ENCODE measurements at regions not wholly inside any gene's neighbourhood (a gene's known extent, or its start where the extent isn't known, plus 50 kb on each side); places are given as distances from the start of the nearest gene placed in this dataset.
A peak's percentile ranks its signal among the peaks of the same experiment; 100 is the strongest.

GRCh38 chr21:15135867-15136629, 71.2 kb upstream of the NRIP1 start:
- Histone ChIP-seq H3F3A (ENCODE audit: low read length, unreplicated experiment) (no peaks in the 10 kb centered on the region), H3K36me3 (ENCODE audit: low read depth, low read length) (no peaks in the 10 kb centered on the region), H3K9ac (ENCODE audit: low read length) (no peak overlapping the region), H3K4me1 (ENCODE audit: insufficient read depth, low read length) (peaks cover 7% of the 10 kb centered on the region), H3K79me2 (ENCODE audit: low read length) (no peaks in the 10 kb centered on the region), H3K27ac (ENCODE audit: low read length) (no peak overlapping the region), H3K9me3 (ENCODE audit: low read length) (no peaks in the 10 kb centered on the region), H2AFZ (ENCODE audit: low read length) (no peak overlapping the region), H3K27me3 (ENCODE audit: low read length) (no peaks in the 10 kb centered on the region), H4K20me1 (ENCODE audit: low read length) (no peaks in the 10 kb centered on the region), H3K4me3 (ENCODE audit: low read length) (no peak overlapping the region), H3K4me2 (ENCODE audit: low read length) (no peak overlapping the region), H3K9me2 (replicated peaks; ENCODE audit: low read length) (no peaks in the 10 kb centered on the region)
- no peak for TF ChIP-seq EZH2phosphoT487 (IDR thresholded peaks at IDR 0.05; ENCODE audit: borderline replicate concordance, low read length)
- TF ChIP-seq CTCF (conservative IDR thresholded peaks at IDR 0.05; ENCODE audit: low read depth, low read length), result no peak
- no peak for TF ChIP-seq EZH2 (IDR thresholded peaks at IDR 0.05; ENCODE audit: low read length, unreplicated experiment)
- DNase-seq (peak; percentile 16), ATAC-seq (peak; percentile 55)
- intact Hi-C loops (cut with micrococcal nuclease), result no loop called here
- ChIA-PET POLR2A (ENCODE audit: unreplicated experiment) (no interaction called here), CTCF (no interaction called here)
- BruUV-seq (replicated peaks), result no TSS peak

- Histone ChIP-seq H3K79me2 (ENCODE audit: low read length) (no peaks in the 10 kb centered on the region), H3K9ac (ENCODE audit: low read length) (no peak overlapping the region), H3K27ac (ENCODE audit: low read length) (no peak overlapping the region), H3K4me3 (ENCODE audit: low read length) (no peak overlapping the region), H3F3A (ENCODE audit: low read length, unreplicated experiment) (no peaks in the 10 kb centered on the region), H3K4me1 (ENCODE audit: insufficient read depth, low read length) (peaks cover 7% of the 10 kb centered on the region), H3K9me3 (ENCODE audit: low read length) (no peaks in the 10 kb centered on the region), H3K36me3 (ENCODE audit: low read depth, low read length) (no peaks in the 10 kb centered on the region), H3K4me2 (ENCODE audit: low read length) (no peak overlapping the region), H3K9me2 (replicated peaks; ENCODE audit: low read length) (no peaks in the 10 kb centered on the region), H2AFZ (ENCODE audit: low read length) (no peak overlapping the region), H3K27me3 (ENCODE audit: low read length) (no peaks in the 10 kb centered on the region), H4K20me1 (ENCODE audit: low read length) (no peaks in the 10 kb centered on the region)
- POLR2A ChIA-PET (ENCODE audit: unreplicated experiment), result no interaction called here
- CTCF ChIA-PET, result no interaction called here
- TF ChIP-seq EZH2phosphoT487 (IDR thresholded peaks at IDR 0.05; ENCODE audit: borderline replicate concordance, low read length), result no peak
- no peak for TF ChIP-seq EZH2 (IDR thresholded peaks at IDR 0.05; ENCODE audit: low read length, unreplicated experiment)
- TF ChIP-seq CTCF (conservative IDR thresholded peaks at IDR 0.05; ENCODE audit: low read depth, low read length), result no peak
- intact Hi-C loops (cut with micrococcal nuclease), result no loop called here
- DNase-seq (no peak), ATAC-seq (no peak)
- BruUV-seq (replicated peaks), result no TSS peak
These were observed 73.7 kb upstream of the NRIP1 start for GRCh38 chr21:15138490-15138889.

DNA sequence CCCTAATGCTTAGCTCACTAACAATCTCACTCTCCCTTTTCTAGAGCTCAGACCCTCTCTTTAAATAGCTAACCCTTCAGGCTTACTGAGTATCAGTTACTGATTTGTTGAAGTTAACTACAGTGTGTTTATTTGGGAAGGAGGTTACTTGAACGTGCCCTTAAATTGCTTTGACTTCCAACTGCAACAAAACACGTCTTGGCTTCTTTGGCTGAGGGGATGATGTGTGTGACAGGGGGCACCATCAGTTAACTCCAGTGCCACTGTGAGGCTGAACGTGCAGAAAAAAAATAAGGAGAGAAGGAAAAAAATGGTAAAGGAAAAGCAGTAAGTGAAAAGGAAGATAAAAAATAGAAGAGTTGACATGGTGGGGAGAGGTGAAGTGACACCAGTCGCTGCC, 75.1 kb upstream of the NRIP1 start:
- Histone ChIP-seq H3K9me2 (replicated peaks; ENCODE audit: low read length) (no peaks in the 10 kb centered on the region), H3K27me3 (ENCODE audit: low read length) (no peaks in the 10 kb centered on the region), H3K36me3 (ENCODE audit: low read depth, low read length) (no peaks in the 10 kb centered on the region), H4K20me1 (ENCODE audit: low read length) (no peaks in the 10 kb centered on the region), H3K4me2 (ENCODE audit: low read length) (no peak overlapping the region), H3K79me2 (ENCODE audit: low read length) (no peaks in the 10 kb centered on the region), H3K27ac (ENCODE audit: low read length) (no peak overlapping the region), H3K9ac (ENCODE audit: low read length) (no peak overlapping the region), H3K4me3 (ENCODE audit: low read length) (no peak overlapping the region), H3K9me3 (ENCODE audit: low read length) (no peaks in the 10 kb centered on the region), H3K4me1 (ENCODE audit: insufficient read depth, low read length) (peaks cover 2% of the 10 kb centered on the region), H2AFZ (ENCODE audit: low read length) (no peak overlapping the region), H3F3A (ENCODE audit: low read length, unreplicated experiment) (no peaks in the 10 kb centered on the region)
- intact Hi-C loops (cut with micrococcal nuclease), result no loop called here
- TF ChIP-seq CTCF (conservative IDR thresholded peaks at IDR 0.05; ENCODE audit: low read depth, low read length) (no peak), EZH2phosphoT487 (IDR thresholded peaks at IDR 0.05; ENCODE audit: borderline replicate concordance, low read length) (no peak), EZH2 (IDR thresholded peaks at IDR 0.05; ENCODE audit: low read length, unreplicated experiment) (no peak)
- ChIA-PET POLR2A (ENCODE audit: unreplicated experiment) (no interaction called here), CTCF (no interaction called here)
- DNase-seq, result no peak
- ATAC-seq, result no peak
- no TSS peak for BruUV-seq (replicated peaks)

Data from PC-3 (cell line).